Stimulated activated memory B cell treated with anti-CD40 and anti-IgM and Interleukin-4, amounts not matched to agents 10 μg/mL and 1 μg/mL and 100 μg/mL, for 72 hours (primary cell): ENCODE measurements at regions not wholly inside any gene's neighbourhood (a gene's known extent, or its start where the extent isn't known, plus 50 kb on each side); places are given as distances from the start of the nearest gene placed in this dataset.

Experiments used
- ATAC-seq: fragments of 150-1000 bp; cut with Tn5 transposase; 2 replicates; pipeline ENCODE4 v1.10.0; 2021
- H3K27ac Mint-ChIP-seq: one replicate; pipeline ENCODE4 v1.8.0; 2022; ENCODE audit warnings: mild to moderate bottlenecking, mixed read lengths
- H3K27me3 Mint-ChIP-seq: one replicate; pipeline ENCODE4 v1.8.0; 2022; ENCODE audit warnings: mixed read lengths
- H3K36me3 Mint-ChIP-seq: one replicate; pipeline ENCODE4 v1.8.0; 2022; ENCODE audit warnings: mixed read lengths
- H3K4me1 Mint-ChIP-seq: one replicate; pipeline ENCODE4 v1.8.0; 2022; ENCODE audit warnings: mixed read lengths
- H3K4me3 Mint-ChIP-seq: one replicate; pipeline ENCODE4 v1.8.0; 2022; ENCODE audit warnings: mild to moderate bottlenecking, moderate library complexity, mixed read lengths
- H3K9me3 Mint-ChIP-seq: one replicate; pipeline ENCODE4 v1.8.0; 2022; ENCODE audit warnings: mixed read lengths

GRCh38 chr9:110072597-110073355, 135.2 kb downstream of the C9orf152 start:
- H3K36me3 Mint-ChIP-seq: peaks cover 70% of the 10 kb centered on the region
- peak overlapping the region; percentile 23 for H3K27ac Mint-ChIP-seq
- H3K4me1 Mint-ChIP-seq: peaks cover 81% of the 10 kb centered on the region
- H3K27me3 Mint-ChIP-seq: no peaks in the 10 kb centered on the region
- peak overlapping the region; percentile 2 for H3K4me3 Mint-ChIP-seq
- H3K9me3 Mint-ChIP-seq: no peaks in the 10 kb centered on the region
- ATAC-seq: no peak

GRCh38 chr9:110073356-110073905, 134.5 kb downstream of the C9orf152 start:
- no peak for ATAC-seq
- Mint-ChIP-seq H3K9me3 (no peaks in the 10 kb centered on the region), H3K4me1 (peaks cover 74% of the 10 kb centered on the region), H3K27me3 (no peaks in the 10 kb centered on the region), H3K27ac (no peak overlapping the region), H3K36me3 (peaks cover 63% of the 10 kb centered on the region), H3K4me3 (no peak overlapping the region)

GRCh38 chr9:110076894-110077725, 130.8 kb downstream of the C9orf152 start:
- Mint-ChIP-seq H3K4me3 (no peak overlapping the region), H3K27ac (no peak overlapping the region), H3K4me1 (peaks cover 76% of the 10 kb centered on the region), H3K36me3 (peaks cover 65% of the 10 kb centered on the region), H3K9me3 (no peaks in the 10 kb centered on the region), H3K27me3 (no peaks in the 10 kb centered on the region)
- ATAC-seq: no peak

- H3K36me3 Mint-ChIP-seq: peaks cover 63% of the 10 kb centered on the region
- H3K9me3 Mint-ChIP-seq: no peaks in the 10 kb centered on the region
- no peak overlapping the region for H3K4me3 Mint-ChIP-seq
- no peaks in the 10 kb centered on the region for H3K27me3 Mint-ChIP-seq
- no peak for ATAC-seq
- no peak overlapping the region for H3K27ac Mint-ChIP-seq
- peaks cover 73% of the 10 kb centered on the region for H3K4me1 Mint-ChIP-seq
Observed at GRCh38 chr9:110077925-110078324, 130.0 kb downstream of the C9orf152 start.

GRCh38 chr9:110078604-110079003, 129.4 kb downstream of the C9orf152 start:
- Mint-ChIP-seq H3K9me3 (no peaks in the 10 kb centered on the region), H3K4me1 (peaks cover 73% of the 10 kb centered on the region), H3K27me3 (no peaks in the 10 kb centered on the region), H3K4me3 (no peak overlapping the region), H3K36me3 (peaks cover 63% of the 10 kb centered on the region), H3K27ac (no peak overlapping the region)
- ATAC-seq: no peak

- peak overlapping the region; percentile 11 for H3K4me3 Mint-ChIP-seq
- H3K9me3 Mint-ChIP-seq: peaks cover 2% of the 10 kb centered on the region
- no peak for ATAC-seq
- peak overlapping the region; percentile 58 for H3K27ac Mint-ChIP-seq
- peaks cover 70% of the 10 kb centered on the region for H3K4me1 Mint-ChIP-seq
- H3K36me3 Mint-ChIP-seq: peaks cover 68% of the 10 kb centered on the region
- H3K27me3 Mint-ChIP-seq: no peaks in the 10 kb centered on the region
Observed at GRCh38 chr9:110081395-110081794, 126.6 kb downstream of the C9orf152 start.

GRCh38 chr9:110083866-110084265, 124.1 kb downstream of the C9orf152 start:
- Mint-ChIP-seq H3K4me1 (peaks cover 88% of the 10 kb centered on the region), H3K27me3 (no peaks in the 10 kb centered on the region), H3K9me3 (peaks cover 4% of the 10 kb centered on the region), H3K27ac (peak overlapping the region; percentile 15), H3K4me3 (no peak overlapping the region), H3K36me3 (peaks cover 74% of the 10 kb centered on the region)
- no peak for ATAC-seq

GRCh38 chr9:110086537-110086936, 121.4 kb downstream of the C9orf152 start:
- Mint-ChIP-seq H3K4me1 (peaks cover 86% of the 10 kb centered on the region), H3K4me3 (no peak overlapping the region), H3K36me3 (peaks cover 73% of the 10 kb centered on the region), H3K27me3 (no peaks in the 10 kb centered on the region), H3K9me3 (peaks cover 7% of the 10 kb centered on the region), H3K27ac (no peak overlapping the region)
- no peak for ATAC-seq

- peaks cover 83% of the 10 kb centered on the region for H3K4me1 Mint-ChIP-seq
- H3K27me3 Mint-ChIP-seq: no peaks in the 10 kb centered on the region
- no peak for ATAC-seq
- H3K36me3 Mint-ChIP-seq: peaks cover 70% of the 10 kb centered on the region
- no peak overlapping the region for H3K4me3 Mint-ChIP-seq
- H3K27ac Mint-ChIP-seq: no peak overlapping the region
- H3K9me3 Mint-ChIP-seq: peaks cover 7% of the 10 kb centered on the region
Observed at GRCh38 chr9:110087605-110088004, 120.4 kb downstream of the C9orf152 start.

- H3K27me3 Mint-ChIP-seq: no peaks in the 10 kb centered on the region
- H3K36me3 Mint-ChIP-seq: peaks cover 71% of the 10 kb centered on the region
- peaks cover 85% of the 10 kb centered on the region for H3K4me1 Mint-ChIP-seq
- H3K9me3 Mint-ChIP-seq: peaks cover 7% of the 10 kb centered on the region
- H3K4me3 Mint-ChIP-seq: no peak overlapping the region
- ATAC-seq: no peak
- H3K27ac Mint-ChIP-seq: no peak overlapping the region
Observed at GRCh38 chr9:110088099-110088498, 119.9 kb downstream of the C9orf152 start.

- no peak for ATAC-seq
- H3K27me3 Mint-ChIP-seq: no peaks in the 10 kb centered on the region
- no peak overlapping the region for H3K27ac Mint-ChIP-seq
- H3K36me3 Mint-ChIP-seq: peaks cover 70% of the 10 kb centered on the region
- peak overlapping the region; percentile 22 for H3K4me3 Mint-ChIP-seq
- peaks cover 87% of the 10 kb centered on the region for H3K4me1 Mint-ChIP-seq
- H3K9me3 Mint-ChIP-seq: peaks cover 7% of the 10 kb centered on the region
Observed at GRCh38 chr9:110089681-110090370, 118.1 kb downstream of the C9orf152 start.

GRCh38 chr9:110092792-110093191, 115.2 kb downstream of the C9orf152 start:
- Mint-ChIP-seq H3K27ac (no peak overlapping the region), H3K27me3 (no peaks in the 10 kb centered on the region), H3K36me3 (peaks cover 58% of the 10 kb centered on the region), H3K4me1 (peaks cover 79% of the 10 kb centered on the region), H3K9me3 (peaks cover 3% of the 10 kb centered on the region), H3K4me3 (no peak overlapping the region)
- no peak for ATAC-seq

- Mint-ChIP-seq H3K36me3 (peaks cover 59% of the 10 kb centered on the region), H3K27ac (no peak overlapping the region)
Observed at GRCh38 chr9:110093417-110093816, 114.5 kb downstream of the C9orf152 start.

GRCh38 chr9:110093871-110094270, 114.1 kb downstream of the C9orf152 start:
- no peak overlapping the region for H3K4me3 Mint-ChIP-seq
- peak overlapping the region; percentile 8 for H3K27ac Mint-ChIP-seq
- no peaks in the 10 kb centered on the region for H3K27me3 Mint-ChIP-seq
- ATAC-seq: no peak
- H3K36me3 Mint-ChIP-seq: peaks cover 64% of the 10 kb centered on the region
- H3K9me3 Mint-ChIP-seq: peaks cover 3% of the 10 kb centered on the region
- peaks cover 79% of the 10 kb centered on the region for H3K4me1 Mint-ChIP-seq

More at GRCh38 chr9:110093417-110093816, 114.5 kb downstream of the C9orf152 start:
- Mint-ChIP-seq H3K4me3 (no peak overlapping the region), H3K27me3 (no peaks in the 10 kb centered on the region), H3K4me1 (peaks cover 78% of the 10 kb centered on the region), H3K9me3 (peaks cover 3% of the 10 kb centered on the region)
- ATAC-seq: no peak

GRCh38 chr9:110095161-110095595, 112.8 kb downstream of the C9orf152 start:
- Mint-ChIP-seq H3K27me3 (no peaks in the 10 kb centered on the region), H3K4me3 (no peak overlapping the region), H3K27ac (no peak overlapping the region), H3K36me3 (peaks cover 64% of the 10 kb centered on the region), H3K9me3 (peaks cover 3% of the 10 kb centered on the region), H3K4me1 (peaks cover 79% of the 10 kb centered on the region)
- no peak for ATAC-seq
